ENCODE measurements at regions not wholly inside any gene's neighbourhood (a gene's known extent, or its start where the extent isn't known, plus 50 kb on each side); places are given as distances from the start of the nearest gene placed in this dataset.

DNA sequence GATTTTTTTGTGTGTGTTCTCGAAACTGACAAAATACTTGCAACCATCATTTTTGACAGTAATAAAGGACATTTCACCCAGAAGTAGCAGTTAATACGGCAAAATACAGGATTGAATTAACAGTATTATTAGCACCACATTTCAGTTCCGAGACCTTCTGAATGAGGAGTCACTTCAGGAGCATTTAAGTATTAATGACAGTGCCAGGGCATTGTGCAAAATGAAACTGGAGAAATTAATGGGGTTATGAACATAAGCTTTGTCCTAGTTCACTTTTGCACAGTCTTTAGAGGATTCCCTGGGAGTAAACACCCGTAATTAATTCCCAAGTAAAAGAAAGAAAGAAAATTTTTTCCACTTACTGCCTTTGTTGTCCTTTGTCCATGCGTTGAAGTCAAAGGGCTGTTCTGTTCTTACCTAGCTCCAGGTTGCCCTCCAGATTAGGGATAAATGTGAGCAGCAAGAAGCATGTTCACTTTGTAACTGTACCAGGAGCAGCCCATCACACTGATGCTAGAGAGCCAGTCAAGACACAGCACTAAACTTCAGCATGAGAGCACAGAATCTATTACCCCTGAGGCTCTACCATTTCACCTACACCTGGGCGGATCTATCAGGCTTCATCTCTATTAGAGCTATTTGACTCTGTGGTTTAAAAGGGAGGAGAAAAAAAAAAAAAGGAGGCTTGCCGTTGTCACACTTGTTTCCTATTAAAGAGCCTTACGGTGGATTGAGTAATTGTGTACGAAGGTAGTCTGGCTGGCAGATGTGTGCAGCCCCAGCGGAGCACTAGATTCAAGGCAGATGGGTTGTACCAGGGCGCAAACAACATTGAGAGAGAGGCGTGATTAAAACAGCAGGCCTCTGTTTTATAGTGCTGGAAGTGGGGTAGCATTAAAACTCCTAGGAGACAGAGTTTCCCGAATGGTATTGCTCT is 297.8 kb upstream of the SEMA3A start:
- Histone ChIP-seq H4K20me1 (ENCODE audit: insufficient read depth, low read length) (no peaks in the 10 kb centered on the region), H3K36me3 (replicated peaks; ENCODE audit: low read depth, low read length) (no peaks in the 10 kb centered on the region), H3K27me3 (ENCODE audit: low read depth, low read length) (no peaks in the 10 kb centered on the region), H3K4me3 (ENCODE audit: low read length) (no peak overlapping the region), H3K9me3 (ENCODE audit: insufficient read depth, low read length) (no peaks in the 10 kb centered on the region), H3K4me2 (ENCODE audit: low read length) (no peak overlapping the region), H3K27ac (ENCODE audit: low read length) (no peak overlapping the region), H3K9ac (ENCODE audit: low read length) (no peak overlapping the region), H3K4me1 (ENCODE audit: low read length) (no peaks in the 10 kb centered on the region), H2AFZ (ENCODE audit: low read depth, low read length) (no peak overlapping the region), H3K79me2 (ENCODE audit: low read length) (no peaks in the 10 kb centered on the region)
- TF ChIP-seq EZH2phosphoT487 (IDR thresholded peaks at IDR 0.05; ENCODE audit: low read depth) = no peak
- TF ChIP-seq, protein P1, sequence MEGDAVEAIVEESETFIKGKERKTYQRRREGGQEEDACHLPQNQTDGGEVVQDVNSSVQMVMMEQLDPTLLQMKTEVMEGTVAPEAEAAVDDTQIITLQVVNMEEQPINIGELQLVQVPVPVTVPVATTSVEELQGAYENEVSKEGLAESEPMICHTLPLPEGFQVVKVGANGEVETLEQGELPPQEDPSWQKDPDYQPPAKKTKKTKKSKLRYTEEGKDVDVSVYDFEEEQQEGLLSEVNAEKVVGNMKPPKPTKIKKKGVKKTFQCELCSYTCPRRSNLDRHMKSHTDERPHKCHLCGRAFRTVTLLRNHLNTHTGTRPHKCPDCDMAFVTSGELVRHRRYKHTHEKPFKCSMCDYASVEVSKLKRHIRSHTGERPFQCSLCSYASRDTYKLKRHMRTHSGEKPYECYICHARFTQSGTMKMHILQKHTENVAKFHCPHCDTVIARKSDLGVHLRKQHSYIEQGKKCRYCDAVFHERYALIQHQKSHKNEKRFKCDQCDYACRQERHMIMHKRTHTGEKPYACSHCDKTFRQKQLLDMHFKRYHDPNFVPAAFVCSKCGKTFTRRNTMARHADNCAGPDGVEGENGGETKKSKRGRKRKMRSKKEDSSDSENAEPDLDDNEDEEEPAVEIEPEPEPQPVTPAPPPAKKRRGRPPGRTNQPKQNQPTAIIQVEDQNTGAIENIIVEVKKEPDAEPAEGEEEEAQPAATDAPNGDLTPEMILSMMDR (IDR thresholded peaks at IDR 0.05; ENCODE audit: low read depth, low read length) = no peak

- Histone ChIP-seq H4K20me1 (ENCODE audit: insufficient read depth, low read length) (no peaks in the 10 kb centered on the region), H3K9me3 (ENCODE audit: insufficient read depth, low read length) (no peaks in the 10 kb centered on the region), H2AFZ (ENCODE audit: low read depth, low read length) (no peak overlapping the region), H3K4me1 (ENCODE audit: low read length) (no peaks in the 10 kb centered on the region), H3K27ac (ENCODE audit: low read length) (no peak overlapping the region), H3K36me3 (replicated peaks; ENCODE audit: low read depth, low read length) (no peaks in the 10 kb centered on the region), H3K4me3 (ENCODE audit: low read length) (no peak overlapping the region), H3K9ac (ENCODE audit: low read length) (no peak overlapping the region), H3K4me2 (ENCODE audit: low read length) (no peak overlapping the region), H3K27me3 (ENCODE audit: low read depth, low read length) (no peaks in the 10 kb centered on the region), H3K79me2 (ENCODE audit: low read length) (no peaks in the 10 kb centered on the region)
- no peak for TF ChIP-seq EZH2phosphoT487 (IDR thresholded peaks at IDR 0.05; ENCODE audit: low read depth)
- TF ChIP-seq, protein P1 (IDR thresholded peaks at IDR 0.05; ENCODE audit: low read depth, low read length) = no peak
Measured at GRCh38 chr7:84490661-84491060, 296.1 kb upstream of the SEMA3A start.

DNA sequence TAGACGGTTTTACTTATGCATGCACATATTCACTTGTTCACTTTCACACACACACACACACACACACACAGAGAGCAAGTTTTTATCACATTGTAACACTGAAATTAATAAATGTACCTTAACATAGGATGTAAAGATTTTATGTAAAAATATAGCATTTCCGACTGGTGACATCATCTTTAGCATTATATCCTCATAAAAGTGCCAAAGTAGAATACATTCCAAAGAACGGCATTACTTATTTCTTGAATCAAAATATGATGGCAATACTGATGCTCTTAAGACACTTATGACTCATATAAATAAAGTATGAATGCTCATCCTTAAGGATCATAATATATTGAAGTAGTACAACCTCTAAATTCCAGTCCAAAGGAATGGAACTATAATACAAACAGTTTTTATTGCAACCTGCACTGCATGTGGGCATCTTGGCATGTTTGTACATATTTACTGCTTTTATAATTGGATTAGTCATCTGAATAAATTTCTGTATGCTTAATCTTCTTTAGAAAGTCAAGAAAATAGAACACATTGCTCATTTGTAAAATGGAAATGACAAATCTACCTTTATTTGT is 290.0 kb upstream of the SEMA3A start:
- Histone ChIP-seq H3K9ac (ENCODE audit: low read length) (no peak overlapping the region), H3K27ac (ENCODE audit: low read length) (no peak overlapping the region), H3K79me2 (ENCODE audit: low read length) (no peaks in the 10 kb centered on the region), H3K4me3 (ENCODE audit: low read length) (no peak overlapping the region), H3K27me3 (ENCODE audit: low read depth, low read length) (no peaks in the 10 kb centered on the region), H3K4me1 (ENCODE audit: low read length) (no peaks in the 10 kb centered on the region), H3K36me3 (replicated peaks; ENCODE audit: low read depth, low read length) (no peaks in the 10 kb centered on the region), H2AFZ (ENCODE audit: low read depth, low read length) (no peak overlapping the region), H4K20me1 (ENCODE audit: insufficient read depth, low read length) (no peaks in the 10 kb centered on the region), H3K4me2 (ENCODE audit: low read length) (no peak overlapping the region), H3K9me3 (ENCODE audit: insufficient read depth, low read length) (no peaks in the 10 kb centered on the region)
- TF ChIP-seq, protein P1 (IDR thresholded peaks at IDR 0.05; ENCODE audit: low read depth, low read length) = no peak

DNA sequence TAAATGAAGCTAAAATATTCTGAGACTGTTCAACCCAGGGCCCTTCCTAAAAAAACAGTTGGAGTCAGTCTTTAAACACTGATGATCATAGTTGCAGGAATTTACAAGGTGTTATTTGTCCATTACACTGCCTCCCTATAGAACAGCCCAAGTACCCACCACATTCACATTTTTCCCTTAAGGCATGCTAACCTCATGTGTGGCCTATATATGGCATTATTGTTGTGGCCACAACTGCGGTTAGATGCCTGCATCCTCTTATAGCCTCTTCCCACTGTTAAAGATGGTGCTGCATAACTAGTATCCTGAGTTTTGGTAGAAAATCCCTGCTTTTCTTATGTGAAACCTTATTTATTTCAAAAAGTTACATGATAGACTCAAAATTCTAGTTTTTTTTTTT is 287.9 kb upstream of the SEMA3A start:
- H3K9me3 ChIP-seq (ENCODE audit: insufficient read depth, low read length) = no peaks in the 10 kb centered on the region
- no peak overlapping the region for H3K27ac ChIP-seq (ENCODE audit: low read length)
- no peak overlapping the region for H3K9ac ChIP-seq (ENCODE audit: low read length)
- H3K27me3 ChIP-seq (ENCODE audit: low read depth, low read length) = no peaks in the 10 kb centered on the region
- no peaks in the 10 kb centered on the region for H4K20me1 ChIP-seq (ENCODE audit: insufficient read depth, low read length)
- no peak overlapping the region for H3K4me2 ChIP-seq (ENCODE audit: low read length)
- TF ChIP-seq EZH2phosphoT487 (IDR thresholded peaks at IDR 0.05; ENCODE audit: low read depth) = no peak
- TF ChIP-seq, protein P1 (IDR thresholded peaks at IDR 0.05; ENCODE audit: low read depth, low read length) = no peak
- H3K79me2 ChIP-seq (ENCODE audit: low read length) = no peaks in the 10 kb centered on the region
- no peak overlapping the region for H3K4me3 ChIP-seq (ENCODE audit: low read length)
- H3K4me1 ChIP-seq (ENCODE audit: low read length) = no peaks in the 10 kb centered on the region
- H3K36me3 ChIP-seq (replicated peaks; ENCODE audit: low read depth, low read length) = no peaks in the 10 kb centered on the region
- H2AFZ ChIP-seq (ENCODE audit: low read depth, low read length) = no peak overlapping the region

All from OCI-LY3 (cell line).